ENCODE measurements at regions not wholly inside any gene's neighbourhood (a gene's known extent, or its start where the extent isn't known, plus 50 kb on each side); places are given as distances from the start of the nearest gene placed in this dataset.

GRCh38 chr12:92467886-92468285 is 234.9 kb upstream of the PLEKHG7 start:
- TF ChIP-seq, protein P1, sequence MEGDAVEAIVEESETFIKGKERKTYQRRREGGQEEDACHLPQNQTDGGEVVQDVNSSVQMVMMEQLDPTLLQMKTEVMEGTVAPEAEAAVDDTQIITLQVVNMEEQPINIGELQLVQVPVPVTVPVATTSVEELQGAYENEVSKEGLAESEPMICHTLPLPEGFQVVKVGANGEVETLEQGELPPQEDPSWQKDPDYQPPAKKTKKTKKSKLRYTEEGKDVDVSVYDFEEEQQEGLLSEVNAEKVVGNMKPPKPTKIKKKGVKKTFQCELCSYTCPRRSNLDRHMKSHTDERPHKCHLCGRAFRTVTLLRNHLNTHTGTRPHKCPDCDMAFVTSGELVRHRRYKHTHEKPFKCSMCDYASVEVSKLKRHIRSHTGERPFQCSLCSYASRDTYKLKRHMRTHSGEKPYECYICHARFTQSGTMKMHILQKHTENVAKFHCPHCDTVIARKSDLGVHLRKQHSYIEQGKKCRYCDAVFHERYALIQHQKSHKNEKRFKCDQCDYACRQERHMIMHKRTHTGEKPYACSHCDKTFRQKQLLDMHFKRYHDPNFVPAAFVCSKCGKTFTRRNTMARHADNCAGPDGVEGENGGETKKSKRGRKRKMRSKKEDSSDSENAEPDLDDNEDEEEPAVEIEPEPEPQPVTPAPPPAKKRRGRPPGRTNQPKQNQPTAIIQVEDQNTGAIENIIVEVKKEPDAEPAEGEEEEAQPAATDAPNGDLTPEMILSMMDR (IDR thresholded peaks at IDR 0.05) = no peak
- TF ChIP-seq POLR2AphosphoS5 (IDR thresholded peaks at IDR 0.05) (no peak), POLR2A (IDR thresholded peaks at IDR 0.05) (no peak)
- 71% methylated on average over 1 of the region's 1 CpG for WGBS

GRCh38 chr12:92466391-92467305 is 236.1 kb upstream of the PLEKHG7 start:
- no peak overlapping the region for H3K27ac ChIP-seq
- 41% methylated on average over 13 of the region's 13 CpGs for WGBS
- no peak for DNase-seq (ENCODE audit: low spot score)
- H3K36me3 ChIP-seq = no peaks in the 10 kb centered on the region
- H3K9me3 ChIP-seq = no peaks in the 10 kb centered on the region
- no peak for TF ChIP-seq POLR2AphosphoS5 (IDR thresholded peaks at IDR 0.05)
- TF ChIP-seq, protein P1 (IDR thresholded peaks at IDR 0.05) = no peak
- no peak for TF ChIP-seq POLR2A (IDR thresholded peaks at IDR 0.05)
- intact Hi-C loops (cut with DNase I) = no loop called here
- no peaks in the 10 kb centered on the region for H3K4me1 ChIP-seq (replicated peaks)
- H3K27me3 ChIP-seq (replicated peaks; ENCODE audit: insufficient read depth) = no peaks in the 10 kb centered on the region
- no peak overlapping the region for H3K4me3 ChIP-seq

More at GRCh38 chr12:92467886-92468285, 234.9 kb upstream of the PLEKHG7 start:
- no peaks in the 10 kb centered on the region for H3K9me3 ChIP-seq
- no peak for DNase-seq (ENCODE audit: low spot score)
- intact Hi-C loops (cut with DNase I) = no loop called here
- H3K36me3 ChIP-seq = no peaks in the 10 kb centered on the region
- H3K4me1 ChIP-seq (replicated peaks) = no peaks in the 10 kb centered on the region
- H3K4me3 ChIP-seq = no peak overlapping the region
- no peaks in the 10 kb centered on the region for H3K27me3 ChIP-seq (replicated peaks; ENCODE audit: insufficient read depth)
- no peak overlapping the region for H3K27ac ChIP-seq

DNA sequence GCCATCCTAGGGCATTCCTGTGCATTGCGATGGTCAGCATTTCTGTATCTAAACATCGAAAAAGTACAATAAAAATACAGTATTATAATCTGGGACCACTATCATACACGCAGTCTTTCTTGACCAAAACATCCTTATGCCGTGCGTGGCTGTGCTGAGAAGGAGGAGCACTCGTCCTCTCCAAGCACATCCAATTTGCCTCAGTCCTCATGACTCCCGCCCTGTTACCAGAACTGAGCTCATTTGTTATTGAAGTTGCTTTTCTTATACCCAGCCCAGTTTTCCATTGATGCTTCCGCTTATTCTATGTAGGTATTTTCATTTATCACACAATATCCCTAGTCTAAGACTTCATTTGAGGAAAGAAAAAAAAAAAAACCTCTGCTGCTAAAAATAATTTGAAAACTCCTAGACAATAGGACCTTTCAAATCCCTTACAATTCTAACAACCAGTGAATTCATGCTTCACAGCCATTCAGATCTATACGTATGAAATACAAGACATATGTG is 236.9 kb upstream of the PLEKHG7 start:
- H3K27ac ChIP-seq = no peak overlapping the region
- TF ChIP-seq POLR2A (IDR thresholded peaks at IDR 0.05) (no peak), POLR2AphosphoS5 (IDR thresholded peaks at IDR 0.05) (no peak)
- TF ChIP-seq, protein P1 (IDR thresholded peaks at IDR 0.05) = no peak
- H3K9me3 ChIP-seq = no peaks in the 10 kb centered on the region
- intact Hi-C loops (cut with DNase I) = no loop called here
- H3K36me3 ChIP-seq = no peaks in the 10 kb centered on the region
- H3K4me1 ChIP-seq (replicated peaks) = no peaks in the 10 kb centered on the region
- DNase-seq (ENCODE audit: low spot score) = no peak
- 98% methylated on average over 9 of the region's 9 CpGs for WGBS
- H3K4me3 ChIP-seq = no peak overlapping the region
- H3K27me3 ChIP-seq (replicated peaks; ENCODE audit: insufficient read depth) = no peaks in the 10 kb centered on the region

DNA sequence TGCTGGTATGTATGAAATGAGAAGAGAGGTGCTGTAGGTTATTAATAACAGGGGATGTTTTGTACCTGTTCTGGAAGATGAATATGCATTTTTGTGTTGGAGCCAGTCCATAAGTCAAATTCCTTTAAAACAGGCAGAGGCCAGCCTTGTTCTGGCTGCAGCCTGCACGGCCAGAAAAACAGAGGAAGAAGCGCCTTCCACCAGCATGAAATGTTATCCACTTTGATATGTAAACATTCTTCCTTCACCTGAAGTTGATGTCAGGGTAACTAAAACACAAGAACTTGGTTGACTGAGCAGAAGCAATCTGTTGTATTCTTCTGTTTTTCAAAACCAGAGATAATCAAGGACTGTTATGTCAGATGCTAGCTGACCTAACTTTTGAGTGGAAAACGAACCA is 237.9 kb upstream of the PLEKHG7 start:
- intact Hi-C loops (cut with DNase I) = no loop called here
- Histone ChIP-seq H3K27me3 (replicated peaks; ENCODE audit: insufficient read depth) (no peaks in the 10 kb centered on the region), H3K27ac (no peak overlapping the region), H3K4me1 (replicated peaks) (no peaks in the 10 kb centered on the region), H3K36me3 (no peaks in the 10 kb centered on the region), H3K9me3 (no peaks in the 10 kb centered on the region), H3K4me3 (no peak overlapping the region)
- no peak for DNase-seq (ENCODE audit: low spot score)
- WGBS = 56% methylated on average over 3 of the region's 3 CpGs
- TF ChIP-seq POLR2A (IDR thresholded peaks at IDR 0.05) = no peak
- TF ChIP-seq POLR2AphosphoS5 (IDR thresholded peaks at IDR 0.05) = no peak
- TF ChIP-seq, protein P1 (IDR thresholded peaks at IDR 0.05) = no peak
